K562 (cell line): ENCODE measurements at regions not wholly inside any gene's neighbourhood (a gene's known extent, or its start where the extent isn't known, plus 50 kb on each side); places are given as distances from the start of the nearest gene placed in this dataset.

Experiments
- ATAC-seq: fragments of 200-7000 bp; cut with Tn5 transposase; 3 replicates; pipeline ENCODE4 v1.9.1; 2020; ENCODE audit warnings: moderate library complexity
- BruUV-seq: library from RNA; stranded (reverse); fragments of 400-500 nt; replicated peaks from 2 replicates; lab custom pipeline; 2021; lab: Mats Ljungman, UMichigan
- CTCF ChIA-PET: fragments of 300-600 bp; formaldehyde crosslinking; extraction: SDS; loops from one replicate; lab custom pipeline; 2021; ENCODE audit warnings: low intra/inter-chr PET ratio; lab: Yijun Ruan, JAX
- POLR2A ChIA-PET: fragments of 300-600, 350-650 bp; sonication (Branson Sonifier 250); formaldehyde crosslinking; extraction: SDS; loops from one replicate; lab custom pipeline; 2021; ENCODE audit warnings: antibody characterized with exemption, inconsistent platforms; lab: Yijun Ruan, JAX
- DNase-seq, 4 experiments: peaks; one replicate each; pipeline versions ENCODE4 v3.0.0 to v3.0.0-alpha.2; 2011 to 2018; ENCODE audit warnings: low spot score in 3 of 4, mixed read lengths in 3 of 4; ENCODE audit errors: extremely low read depth in 1 of 4
- FAIRE-seq: peaks from 2 replicates; lab custom pipeline; 2011; peaks lifted over from hg19 to GRCh38; lab: Jason Lieb, UNC
- H2AFZ ChIP-seq: 2 replicates; pipeline ENCODE4 v1.6.0; 2011; ENCODE audit warnings: low read depth, low read length, control low read depth, inconsistent platforms
- H3K27ac ChIP-seq: fragments of 200-600 bp; 3 replicates; pipeline ENCODE4 v1.8.0; 2011; ENCODE audit warnings: low read depth, mild to moderate bottlenecking, control low read depth, inconsistent platforms, low read length, moderate library complexity, mixed read lengths; ENCODE audit errors: extremely low read depth
- H3K27me3 ChIP-seq, 2 experiments: fragments of 300-600 bp in 1 of 2; 2 replicates in 1 of 2; 3 replicates in 1 of 2; pipeline versions ENCODE4 v1.6.0 to v1.8.0; 2011; ENCODE audit warnings: inconsistent platforms in 2 of 2, low read length in 2 of 2, mild to moderate bottlenecking in 1 of 2, mixed read lengths in 1 of 2, moderate library complexity in 1 of 2; ENCODE audit not compliant: control insufficient read depth in 2 of 2, insufficient read depth in 2 of 2
- H3K36me3 ChIP-seq: fragments of 300-600 bp; 3 replicates; pipeline ENCODE4 v1.8.0; 2011; ENCODE audit warnings: mild to moderate bottlenecking, low read length, inconsistent platforms; ENCODE audit not compliant: control insufficient read depth, insufficient read depth
- H3K4me1 ChIP-seq, 2 experiments: fragments of 200-600 bp in 1 of 2; replicated peaks in 1 of 2; 2 replicates in 1 of 2; 3 replicates in 1 of 2; pipeline versions ENCODE4 v1.5.1 to v1.8.0; 2011; ENCODE audit warnings: inconsistent platforms in 2 of 2, low read length in 2 of 2, mild to moderate bottlenecking in 1 of 2, mixed read lengths in 1 of 2, moderate library complexity in 1 of 2; ENCODE audit not compliant: control insufficient read depth in 2 of 2, insufficient read depth in 2 of 2
- H3K4me2 ChIP-seq: 2 replicates; pipeline ENCODE4 v1.6.1; 2011; ENCODE audit warnings: low read length, control low read depth, inconsistent platforms, mixed read lengths; ENCODE audit not compliant: insufficient read depth
- H3K4me3 ChIP-seq: fragments of 200-600 bp; sonication (generic), shearing (Covaris generic); 2 replicates; pipeline ENCODE4 v1.5.1; 2016; ENCODE audit warnings: control low read depth, inconsistent platforms
- H3K79me2 ChIP-seq: fragments of 200-600 bp; 3 replicates; pipeline ENCODE4 v1.8.0; 2011; ENCODE audit warnings: low read length, inconsistent platforms; ENCODE audit not compliant: control insufficient read depth, insufficient read depth
- H3K9ac ChIP-seq, 2 experiments: 2 replicates each; pipeline versions ENCODE4 v1.6.0 to v1.6.1; 2011; ENCODE audit warnings: low read depth in 2 of 2, low read length in 2 of 2, control low read depth in 1 of 2, inconsistent platforms in 1 of 2, mild to moderate bottlenecking in 1 of 2, mixed read lengths in 1 of 2; ENCODE audit not compliant: insufficient read depth in 1 of 2
- H3K9me1 ChIP-seq: one replicate; pipeline ENCODE4 v1.6.0; 2011; ENCODE audit warnings: inconsistent platforms, mild to moderate bottlenecking, low read length, moderate library complexity; ENCODE audit not compliant: control insufficient read depth, insufficient read depth
- H3K9me3 ChIP-seq: replicated peaks from 2 replicates; pipeline ENCODE4 v1.5.1; 2011; ENCODE audit warnings: low read depth, low read length, inconsistent platforms; ENCODE audit not compliant: control insufficient read depth, insufficient read depth
- H4K20me1 ChIP-seq: replicated peaks from 2 replicates; pipeline ENCODE4 v1.6.1; 2011; ENCODE audit warnings: low read length, inconsistent platforms, mixed read lengths; ENCODE audit not compliant: control insufficient read depth, insufficient read depth
- ATF1 ChIP-seq, 2 experiments: fragments of 450-650 bp in 1 of 2; IDR thresholded peaks; 2 replicates each; pipeline ENCODE4 v1.6.1; 2016; ENCODE audit warnings: missing compliant biosample characterization in 1 of 2, missing genetic modification characterization in 1 of 2
- DLX4 ChIP-seq: fragments of 250-450 bp; sonication (Bioruptor Pico); IDR thresholded peaks from 2 replicates; pipeline ENCODE4 v1.6.1; 2021; ENCODE audit warnings: mild to moderate bottlenecking
- DMBX1 ChIP-seq: fragments of 250-450 bp; sonication (Bioruptor Pico); IDR thresholded peaks from 2 replicates; pipeline ENCODE4 v1.8.0; 2022; ENCODE audit warnings: inconsistent platforms, mild to moderate bottlenecking, moderate library complexity, borderline replicate concordance
- GATA2 ChIP-seq: sonication (generic); formaldehyde crosslinking; IDR thresholded peaks from 2 replicates; pipeline ENCODE4 v1.4.0; 2020; ENCODE audit warnings: mild to moderate bottlenecking, missing genetic modification reagents
- HSF4 ChIP-seq: fragments of 250-450 bp; sonication (Bioruptor Pico); IDR thresholded peaks from 2 replicates; pipeline ENCODE4 v2.1.2; 2022; ENCODE audit warnings: mild to moderate bottlenecking, moderate library complexity, borderline replicate concordance
- MTF1 ChIP-seq: fragments of 250-450 bp; sonication (Bioruptor Pico); IDR thresholded peaks from 2 replicates; pipeline ENCODE4 v1.9.0; 2021; ENCODE audit warnings: moderate library complexity, mild to moderate bottlenecking, inconsistent platforms, borderline replicate concordance
- POLR2B ChIP-seq: fragments of 450-650 bp; IDR thresholded peaks from 2 replicates; pipeline ENCODE4 v1.6.1; 2018; ENCODE audit warnings: low read depth; ENCODE audit not compliant: partially characterized antibody
- POLR3G ChIP-seq: IDR thresholded peaks from 2 replicates; pipeline ENCODE4 v1.6.1; 2011; ENCODE audit not compliant: insufficient read length, insufficient replicate concordance; ENCODE audit errors: extremely low read depth
- SAFB2 ChIP-seq: fragments of 200-400 bp; formaldehyde crosslinking; IDR thresholded peaks from 2 replicates; pipeline ENCODE4 v1.6.1; 2018; ENCODE audit warnings: borderline replicate concordance, low read length, low read depth, moderate library complexity; ENCODE audit not compliant: severe bottlenecking
- SRSF3 ChIP-seq: fragments of 200-400 bp; formaldehyde crosslinking; IDR thresholded peaks from 2 replicates; pipeline ENCODE4 v1.6.1; 2016; ENCODE audit warnings: mild to moderate bottlenecking, low read length, moderate library complexity; ENCODE audit not compliant: insufficient read depth
- XRCC5 ChIP-seq: fragments of 200-400 bp; formaldehyde crosslinking; IDR thresholded peaks from 2 replicates; pipeline ENCODE4 v1.6.1; 2017; ENCODE audit warnings: low read depth, mild to moderate bottlenecking, low read length
- ZBTB49 ChIP-seq: sonication (generic); formaldehyde crosslinking; IDR thresholded peaks from 2 replicates; pipeline ENCODE4 v1.8.0; 2022; ENCODE audit warnings: missing genetic modification reagents, mild to moderate bottlenecking, borderline replicate concordance
- ZFP91 ChIP-seq: sonication (generic); formaldehyde crosslinking; IDR thresholded peaks from 2 replicates; pipeline ENCODE4 v1.8.0; 2022; ENCODE audit warnings: mild to moderate bottlenecking, missing genetic modification reagents
- ZNF280B ChIP-seq: fragments of 250-450 bp; sonication (Bioruptor Pico); IDR thresholded peaks from 2 replicates; pipeline ENCODE4 v1.5.1; 2021; ENCODE audit warnings: mild to moderate bottlenecking
- ZNF311 ChIP-seq: fragments of 250-450 bp; sonication (Bioruptor Pico); IDR thresholded peaks from 2 replicates; pipeline ENCODE4 v1.4.0; 2020; ENCODE audit warnings: mild to moderate bottlenecking, moderate library complexity
- ZNF511 ChIP-seq: sonication (generic); formaldehyde crosslinking; IDR thresholded peaks from 2 replicates; pipeline ENCODE4 v1.8.0; 2022; ENCODE audit warnings: mild to moderate bottlenecking, missing genetic modification reagents
- WGBS: fragments of 100-300 bp; shearing (Covaris generic); methylation state at CpG from one replicate; pipeline ENCODE4 v1.1.6; 2016; ENCODE audit warnings: low coverage, mixed read lengths; ENCODE audit not compliant: insufficient coverage; ENCODE audit errors: missing lambda C conversion rate; 5-methylcytosine and 5-hydroxymethylcytosine counted together
- in situ Hi-C: fragments of 300-500 bp; cut with MboI; formaldehyde crosslinking; loops from 4 replicates; pipeline ENCODE4 v1.15.0; 2018; ENCODE audit warnings: inconsistent platforms, mixed read lengths
- intact Hi-C: fragments of 100-400 bp; cut with micrococcal nuclease; formaldehyde crosslinking; loops from 2 replicates; pipeline ENCODE4 v1.14.2; 2022

GRCh38 chr4:123609829-123610228 lies 213.2 kb downstream of the SPRY1 start:
- intact Hi-C loops: no loop called here
- Histone ChIP-seq H3K9me1 (no peaks in the 10 kb centered on the region), H3K9ac (no peak overlapping the region), H3K9me3 (no peaks in the 10 kb centered on the region), H3K4me1 (no peaks in the 10 kb centered on the region; a peak in 1 of 5 replicates), H3K4me3 (no peak overlapping the region), H3K79me2 (no peaks in the 10 kb centered on the region), H3K36me3 (no peaks in the 10 kb centered on the region; the same call in 2 of the 3 replicates), H4K20me1 (no peaks in the 10 kb centered on the region), H3K27ac (no peak overlapping the region), H3K4me2 (no peak overlapping the region), H3K27me3 (peaks cover 0 to 3% of the 10 kb centered on the region in 2 experiments; a peak in 1 of 5 replicates), H2AFZ (no peak overlapping the region)
- POLR2A ChIA-PET: interaction anchor here (2.4 kb wide), 1 partner anchor 9 kb away, joined by 6 read pairs; no protein-coding TSS in a partner anchor
- no peak for FAIRE-seq
- in situ Hi-C loops: no loop called here
- DNase-seq: no peak
- 5% methylated on average over 1 of the region's 1 CpG for WGBS
- no TSS peak for BruUV-seq
- ATAC-seq: no peak
- CTCF ChIA-PET: no interaction called here
- TF ChIP-seq ZNF311 (CRISPR knock-in tag) (no peak), HSF4 (CRISPR knock-in tag) (no peak), SRSF3 (no peak), ZNF280B (CRISPR knock-in tag) (no peak), POLR3G (no peak), POLR2B (no peak), ATF1 (CRISPR knock-in tag; IDR thresholded peaks at IDR 0.05) (no peak), ATF1 (tag; IDR thresholded peaks at IDR 0.05) (no peak), DMBX1 (no peak), MTF1 (CRISPR knock-in tag) (no peak), ZBTB49 (no peak), ZNF511 (CRISPR knock-in tag) (no peak), SAFB2 (no peak), ZFP91 (CRISPR knock-in tag) (no peak), XRCC5 (no peak), DLX4 (CRISPR knock-in tag) (no peak), GATA2 (CRISPR knock-in tag) (no peak)
